HG03520 (cell line): ENCODE measurements at regions not wholly inside any gene's neighbourhood (a gene's known extent, or its start where the extent isn't known, plus 50 kb on each side); places are given as distances from the start of the nearest gene placed in this dataset.
"Not testable (repeated sequence)": the region's sequence is repeated elsewhere in the genome, so short reads cannot be mapped to it uniquely, and the experiment has no call there.

Source experiments
- ATAC-seq: cut with Tn5 transposase; IDR thresholded peaks from one replicate; pipeline ENCODE4 v1.9.1; 2021; ENCODE audit warnings: mild to moderate bottlenecking, moderate library complexity; ENCODE audit not compliant: unreplicated experiment

GRCh38 chr3:26964313-26964712, 341.7 kb downstream of the LRRC3B start:
- ATAC-seq, result no peak

GRCh38 chr3:26964836-26965235, 342.3 kb downstream of the LRRC3B start:
- no peak for ATAC-seq

- no peak for ATAC-seq
Observed at GRCh38 chr3:26967501-26967900, 344.9 kb downstream of the LRRC3B start.

- ATAC-seq, result no peak
Observed at GRCh38 chr3:26984416-26985390, 362.1 kb downstream of the LRRC3B start.

- no peak for ATAC-seq
Observed at GRCh38 chr3:26989037-26989436, 366.5 kb downstream of the LRRC3B start.

GRCh38 chr3:26997226-26997625, 372.0 kb downstream of the NEK10 start:
- no peak for ATAC-seq

GRCh38 chr3:27010834-27011233, 358.3 kb downstream of the NEK10 start:
- no peak for ATAC-seq

- no peak for ATAC-seq
Observed at GRCh38 chr3:27022096-27022761, 347.0 kb downstream of the NEK10 start.

GRCh38 chr3:27024493-27024892, 344.7 kb downstream of the NEK10 start:
- no peak for ATAC-seq

GRCh38 chr3:27025718-27026117, 343.5 kb downstream of the NEK10 start:
- no peak for ATAC-seq

GRCh38 chr3:27031476-27031875, 337.7 kb downstream of the NEK10 start:
- ATAC-seq, result no peak

- ATAC-seq, result no peak
Observed at GRCh38 chr3:27034255-27034654, 334.9 kb downstream of the NEK10 start.

- ATAC-seq, result no peak
Observed at GRCh38 chr3:27040674-27041073, 328.5 kb downstream of the NEK10 start.

- not testable (repeated sequence) for ATAC-seq
Observed at GRCh38 chr3:27042541-27042940, 326.6 kb downstream of the NEK10 start.

GRCh38 chr3:27043328-27043955, 325.7 kb downstream of the NEK10 start:
- ATAC-seq, result no peak

GRCh38 chr3:27044931-27045481, 324.2 kb downstream of the NEK10 start:
- no peak for ATAC-seq

GRCh38 chr3:27046351-27046750, 322.8 kb downstream of the NEK10 start:
- ATAC-seq, result no peak

GRCh38 chr3:27049792-27050191, 319.4 kb downstream of the NEK10 start:
- ATAC-seq, result no peak

- ATAC-seq, result not testable (repeated sequence)
Observed at GRCh38 chr3:27051527-27051926, 317.7 kb downstream of the NEK10 start.

GRCh38 chr3:27056326-27056725, 312.9 kb downstream of the NEK10 start:
- no peak for ATAC-seq

- ATAC-seq, result no peak
Observed at GRCh38 chr3:27059489-27059888, 309.7 kb downstream of the NEK10 start.
